Frontal cortex (tissue), 3 donors: ENCODE measurements at regions not wholly inside any gene's neighbourhood (a gene's known extent, or its start where the extent isn't known, plus 50 kb on each side); places are given as distances from the start of the nearest gene placed in this dataset.
A peak's percentile ranks its signal among the peaks of the same experiment; 100 is the strongest.
"Not testable (repeated sequence)": the region's sequence is repeated elsewhere in the genome, so short reads cannot be mapped to it uniquely, and the experiment has no call there.

ENCODE experiments used
- DNase-seq, 2 donors: peaks; one replicate each; pipeline ENCODE4 v3.0.0; 2012; ENCODE audit warnings: low spot score in 2 of 2
- FAIRE-seq: peaks from 2 replicates; lab custom pipeline; 2012; peaks lifted over from hg19 to GRCh38; lab: Jason Lieb, UNC
- donor health status: control.
- donor health status: control.
- donor health status: control.

DNA sequence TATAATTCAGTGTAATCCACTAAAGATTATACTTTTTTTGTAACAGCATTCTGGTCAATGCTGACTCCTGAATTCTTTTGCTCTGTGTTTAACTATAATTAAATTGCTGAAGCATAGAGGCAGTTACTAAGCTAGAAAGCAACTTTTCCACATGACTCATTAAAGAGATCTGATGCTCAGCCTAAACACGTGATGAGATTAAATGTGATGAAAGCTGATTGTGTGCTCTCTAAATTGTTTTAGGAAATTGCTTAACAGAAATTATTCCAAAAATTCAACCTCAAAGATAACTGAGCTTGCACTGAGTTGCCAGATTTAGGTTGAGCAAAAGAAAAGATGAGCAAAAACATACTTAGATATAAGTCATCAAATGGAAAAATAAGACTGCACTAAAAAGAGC is 1033.6 kb downstream of the FAM181B start:
- FAIRE-seq (no peak), DNase-seq (no peak)

DNA sequence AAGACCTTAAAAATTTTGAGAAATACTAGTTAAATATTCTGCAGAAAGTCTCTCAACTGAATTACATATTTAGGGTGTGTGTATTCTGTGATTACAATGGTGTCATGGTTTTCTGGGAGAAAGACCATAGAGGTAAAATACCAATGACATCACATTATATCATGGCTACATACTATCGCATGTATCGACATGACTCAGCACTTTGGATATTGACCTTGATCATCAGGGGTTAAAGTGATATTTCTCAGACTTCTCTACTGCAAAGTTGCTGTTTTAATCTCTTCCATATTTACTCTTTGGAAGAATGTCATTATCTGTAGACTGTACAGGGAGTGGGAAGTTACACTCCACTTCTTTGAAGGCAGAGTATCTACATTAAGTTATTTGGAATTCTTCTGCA is 1046.6 kb downstream of the FAM181B start:
- FAIRE-seq = no peak

DNA sequence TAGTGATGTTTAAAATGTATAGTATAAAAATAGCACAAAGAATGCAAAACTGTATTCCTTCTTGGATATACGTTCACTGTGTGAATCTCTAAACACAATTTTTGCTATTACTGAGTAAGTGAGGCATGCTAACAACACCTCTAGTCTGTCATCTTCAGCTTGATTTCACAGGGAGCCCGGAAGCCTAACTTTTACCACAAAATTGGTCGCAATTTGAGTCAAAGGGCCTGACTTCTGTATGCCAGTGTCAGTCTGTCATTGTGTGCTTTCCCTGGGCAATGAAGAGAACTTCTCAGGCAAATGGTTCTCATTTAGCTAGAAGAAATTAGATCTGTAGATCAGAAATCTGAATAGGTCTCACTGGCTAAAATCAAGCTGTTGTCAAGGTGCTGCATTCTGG is 1059.5 kb downstream of the FAM181B start:
- DNase-seq (no peak), FAIRE-seq (no peak)

More for the DNA sequence above, 1046.6 kb downstream of the FAM181B start:
- no peak for DNase-seq

DNA sequence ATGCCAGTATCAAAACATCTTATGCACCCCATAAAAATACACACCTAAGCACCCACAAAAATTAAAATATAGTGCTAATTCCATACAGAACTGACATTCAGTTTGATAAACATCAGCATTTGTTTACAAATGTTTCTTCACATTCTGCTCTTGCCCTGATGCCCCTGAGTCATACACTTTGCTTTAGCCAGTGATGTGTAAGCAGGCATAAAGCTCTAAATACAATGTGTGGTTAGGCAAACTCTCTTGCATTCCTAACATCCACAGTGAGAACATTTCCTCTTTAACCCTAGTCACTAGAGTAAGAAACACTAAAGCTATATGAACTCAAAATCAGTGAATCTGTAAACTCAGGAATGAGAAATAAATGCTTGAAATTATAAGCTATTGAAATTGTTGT is 1060.7 kb downstream of the FAM181B start:
- no peak for DNase-seq
- FAIRE-seq = no peak

DNA sequence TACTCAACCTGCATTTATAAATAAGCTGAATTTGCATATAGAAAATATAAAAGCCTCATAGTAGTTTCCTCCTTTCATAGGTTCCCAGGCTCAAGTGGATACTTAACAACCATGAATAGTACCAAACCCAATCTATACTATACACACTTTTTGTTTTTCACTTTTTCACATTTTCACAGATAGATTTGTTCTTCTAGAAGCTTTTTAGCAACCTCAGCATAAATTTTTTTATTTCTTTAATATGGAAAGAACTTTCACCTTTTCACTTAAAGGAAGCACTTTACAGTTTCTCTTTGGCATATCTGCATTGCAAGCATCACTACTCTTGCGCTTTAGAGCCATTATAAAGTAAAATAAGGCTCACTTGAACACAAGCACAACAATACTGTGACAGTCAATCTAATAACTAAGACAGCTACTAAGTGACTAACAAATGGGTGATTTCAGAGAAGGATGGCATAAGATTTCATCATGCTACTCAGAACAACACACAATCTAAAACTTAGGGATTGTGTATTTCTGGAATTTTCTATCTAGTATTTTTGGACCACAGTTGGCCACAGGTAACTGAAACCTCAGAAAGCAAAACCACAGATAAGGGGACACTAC is 1063.6 kb downstream of the FAM181B start:
- DNase-seq (no peak), FAIRE-seq (no peak)

DNA sequence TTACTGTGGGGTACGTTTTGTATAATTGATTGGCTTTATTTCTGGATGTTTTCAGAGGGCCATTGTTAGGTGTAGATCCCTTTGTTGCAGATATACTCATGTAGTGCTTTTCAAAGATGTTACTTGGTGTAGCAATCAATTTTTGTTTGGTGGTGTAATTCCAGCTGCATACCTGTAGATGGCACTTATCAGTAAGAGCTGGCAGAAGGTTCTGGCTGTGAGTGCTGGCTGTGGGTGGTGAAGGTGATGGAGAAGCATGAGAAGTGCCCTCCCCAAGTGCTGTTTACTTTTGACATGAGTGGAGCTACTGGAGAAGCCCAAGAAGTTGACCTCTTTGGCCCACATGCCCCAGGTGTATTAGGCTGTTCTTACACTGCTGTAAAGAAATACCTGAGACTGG is 1074.9 kb downstream of the FAM181B start:
- DNase-seq (no peak), FAIRE-seq (no peak)

DNA sequence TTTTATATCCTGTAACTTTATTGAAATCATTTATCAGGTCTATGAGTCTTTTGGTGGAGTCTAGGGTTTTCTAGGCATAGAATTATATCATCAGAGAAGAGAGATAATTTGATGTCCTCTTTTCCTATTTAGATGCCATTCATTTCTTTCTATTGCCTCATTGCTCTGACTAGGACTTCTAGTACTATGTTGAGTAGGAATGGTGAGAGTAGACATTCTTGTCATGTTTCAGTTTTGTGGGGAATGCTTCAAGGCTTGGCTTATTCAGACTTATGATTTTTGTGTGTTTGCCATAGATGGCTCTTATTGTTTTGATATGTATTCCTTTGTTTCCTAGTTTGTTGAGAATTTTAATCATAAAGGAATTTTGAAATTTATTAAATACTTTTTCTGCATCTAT is 1078.3 kb downstream of the FAM181B start:
- no peak for DNase-seq
- FAIRE-seq = no peak

DNA sequence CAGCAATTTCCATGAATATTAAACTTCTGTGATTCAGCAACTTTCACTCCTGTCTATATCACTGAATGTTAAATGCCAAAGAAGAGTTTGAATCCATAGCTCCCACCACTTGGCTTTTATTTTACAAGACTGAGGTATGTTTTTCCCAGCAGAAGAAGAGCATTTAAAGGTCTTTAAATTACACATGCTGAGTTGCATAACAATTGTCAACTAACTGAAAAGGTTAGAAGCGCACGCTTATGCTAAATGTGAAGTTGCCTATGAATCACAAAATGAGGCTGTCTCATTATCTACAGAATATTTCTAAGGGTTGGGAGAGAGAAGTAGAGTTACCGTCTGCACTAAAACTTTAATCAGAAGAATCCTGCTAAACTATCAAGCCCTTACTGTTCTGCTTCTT is 1086.3 kb downstream of the FAM181B start:
- no peak for DNase-seq
- no peak for FAIRE-seq

DNA sequence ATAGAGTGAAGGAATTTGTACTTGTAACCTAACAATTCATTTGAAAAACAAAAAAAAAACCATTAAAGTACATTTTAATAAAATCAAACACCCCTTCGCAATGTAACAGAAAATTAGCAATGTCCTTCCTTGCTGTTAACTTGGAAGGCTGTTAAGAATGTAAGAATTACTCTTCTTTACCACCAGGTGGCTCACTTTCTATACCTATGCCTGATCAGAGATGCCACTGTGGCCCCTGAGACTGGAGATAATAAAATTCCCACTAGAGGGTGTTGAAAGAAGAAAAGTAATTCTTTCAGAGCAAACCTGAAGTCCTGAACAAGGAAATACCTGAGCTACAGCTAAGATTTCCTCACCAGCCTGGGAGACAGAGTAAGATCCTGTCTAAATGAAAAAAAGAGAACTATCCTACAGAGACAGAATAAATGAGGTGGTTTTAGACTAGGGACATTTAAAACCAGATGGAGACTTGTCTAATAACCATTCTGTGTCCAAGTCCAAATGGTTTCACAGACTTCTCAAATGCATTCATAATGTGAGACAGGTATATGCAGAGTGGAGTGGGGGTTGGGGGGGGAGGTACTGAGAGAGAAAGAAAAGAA is 1089.3 kb downstream of the FAM181B start:
- DNase-seq (peak in 1 of 2 donors; percentile 9), FAIRE-seq (peak; percentile 66)

DNA sequence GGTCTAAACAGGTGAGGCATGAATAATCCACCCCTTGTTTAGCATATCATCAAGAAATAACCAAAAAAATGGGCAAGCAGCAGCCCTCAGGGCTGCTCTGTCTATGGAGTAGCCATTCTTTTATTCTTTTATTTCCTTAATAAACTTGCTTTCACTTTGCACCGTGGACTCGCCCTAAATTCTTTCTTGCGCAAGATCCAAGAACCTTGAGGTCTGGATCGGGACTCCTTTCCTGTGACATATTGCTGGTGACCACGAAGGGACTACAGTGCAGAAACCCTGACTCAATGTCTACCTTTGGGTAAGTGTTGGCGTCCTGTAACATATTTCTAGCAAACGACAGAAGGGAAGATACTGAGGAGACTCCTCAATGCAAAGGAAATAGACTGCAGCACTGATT is 1099.2 kb downstream of the FAM181B start:
- no peak for DNase-seq
- no peak for FAIRE-seq

DNA sequence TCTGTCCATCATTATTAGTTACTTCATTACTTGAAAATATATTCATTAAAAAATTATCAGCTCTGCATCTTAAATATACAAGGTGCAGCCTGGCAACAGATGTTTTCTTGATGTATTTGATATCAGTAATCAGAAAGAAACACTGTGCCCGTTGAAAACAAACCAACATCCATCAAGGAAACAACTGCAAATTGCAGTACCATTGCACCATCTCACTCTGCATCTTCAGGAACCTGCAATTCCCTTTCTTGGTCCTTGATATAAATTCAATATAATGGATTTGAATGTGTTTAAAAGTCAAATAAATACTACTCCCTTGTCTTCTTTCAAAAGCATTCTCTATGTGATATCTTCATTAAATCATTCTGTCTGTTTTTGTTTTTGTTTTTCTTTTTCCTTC is 1131.2 kb downstream of the FAM181B start:
- FAIRE-seq (no peak), DNase-seq (no peak)

DNA sequence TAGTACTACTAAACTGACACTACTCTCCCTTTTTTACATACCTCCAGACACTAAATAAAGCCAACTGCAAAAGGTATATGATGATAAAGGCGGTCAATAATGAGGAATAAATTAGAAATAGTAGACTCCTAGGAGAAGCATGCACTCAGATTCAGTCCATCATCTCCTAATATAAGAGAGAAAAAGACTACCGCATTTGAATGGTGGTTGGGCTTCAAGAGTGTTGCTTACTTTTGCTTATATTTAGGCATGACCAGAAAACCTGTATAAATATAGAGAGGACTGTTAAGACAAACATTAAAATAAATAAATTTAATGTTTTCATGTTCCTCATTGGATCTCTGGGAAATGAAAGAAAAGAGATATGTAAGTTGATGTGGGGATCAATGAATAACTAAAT is 1137.0 kb downstream of the FAM181B start:
- no peak for DNase-seq
- FAIRE-seq = no peak

DNA sequence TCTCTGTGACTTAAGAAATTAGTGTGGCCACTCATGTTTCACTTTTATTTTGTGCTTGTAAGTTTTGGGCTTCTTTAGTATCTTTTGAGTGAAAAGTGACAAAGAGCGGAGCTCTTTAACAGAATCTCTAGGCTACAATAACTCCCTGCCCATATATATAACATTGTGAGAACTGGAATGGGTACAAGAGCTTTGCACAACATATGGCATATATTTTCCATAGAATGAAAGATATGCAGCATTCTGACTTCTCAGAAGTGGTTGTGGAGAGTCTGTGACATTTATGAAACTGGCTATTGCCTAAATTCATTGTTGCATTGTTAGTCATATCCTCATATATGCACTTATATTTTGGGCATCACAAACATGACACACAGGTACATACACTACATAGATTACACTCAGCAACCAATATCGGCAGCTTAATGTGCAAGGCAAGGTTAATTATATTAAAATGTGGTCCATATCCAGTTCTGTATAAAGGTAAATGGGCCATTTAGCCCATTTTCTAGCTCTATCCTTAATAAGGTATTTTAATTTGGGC is 1148.2 kb downstream of the FAM181B start:
- DNase-seq (no peak), FAIRE-seq (no peak)

DNA sequence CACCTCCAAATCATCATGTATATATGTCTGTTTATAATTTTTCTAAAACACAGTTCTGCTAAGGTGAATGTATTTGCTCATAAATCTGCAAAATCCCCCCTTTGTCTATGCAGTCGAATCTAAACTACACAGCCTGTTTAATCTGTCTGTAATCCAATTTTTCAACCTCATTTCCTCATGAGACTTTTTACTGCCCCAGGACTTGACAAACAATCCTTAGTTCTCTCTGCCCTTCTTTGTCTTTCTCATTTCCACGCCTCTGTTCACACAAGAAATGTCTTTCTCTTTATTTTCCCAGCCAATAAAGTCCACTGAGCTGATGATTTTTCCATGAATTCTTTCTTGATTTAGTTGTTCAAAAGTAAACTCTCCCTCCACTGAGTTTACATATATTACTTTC is 1154.3 kb downstream of the FAM181B start:
- DNase-seq (no peak), FAIRE-seq (no peak)

DNA sequence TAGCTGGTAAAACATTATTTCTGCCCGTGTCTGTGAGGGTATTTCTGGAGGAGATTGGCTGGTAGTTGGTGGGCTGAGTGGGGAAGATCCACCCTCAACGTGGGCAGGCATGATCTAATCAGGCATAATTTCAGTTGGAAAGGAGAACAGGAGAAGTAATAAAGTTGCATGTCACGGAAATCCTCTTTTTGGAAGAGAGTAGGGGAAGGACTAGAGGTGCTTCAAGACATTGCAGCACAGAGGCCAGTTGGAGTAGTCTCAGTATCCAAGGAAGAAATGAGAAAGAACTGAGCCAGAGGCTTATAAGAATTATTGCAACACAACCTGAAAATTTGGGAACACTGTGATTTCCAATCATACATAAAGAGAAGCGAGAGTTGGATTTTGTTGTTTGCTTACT is 1155.1 kb downstream of the FAM181B start:
- DNase-seq (no peak), FAIRE-seq (no peak)

DNA sequence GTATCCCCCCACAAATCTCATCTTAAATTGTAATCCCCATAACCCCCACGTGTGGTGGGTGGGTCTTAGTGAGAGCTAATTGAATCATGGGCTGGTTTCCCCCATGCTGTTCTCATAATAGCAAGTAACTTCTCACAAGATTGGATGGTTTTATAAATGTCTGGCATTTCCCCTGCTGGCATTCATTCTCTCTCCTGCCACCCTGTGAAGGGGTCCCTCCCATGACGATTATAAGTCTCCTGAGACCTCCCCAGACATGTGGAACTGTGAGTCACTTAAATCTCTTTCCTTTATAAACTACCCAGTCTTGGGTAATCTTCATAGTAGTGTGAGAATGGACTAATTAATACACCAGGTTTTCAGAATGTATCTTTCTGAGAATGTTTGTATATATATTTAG is 1159.4 kb downstream of the FAM181B start:
- DNase-seq (no peak), FAIRE-seq (no peak)

DNA sequence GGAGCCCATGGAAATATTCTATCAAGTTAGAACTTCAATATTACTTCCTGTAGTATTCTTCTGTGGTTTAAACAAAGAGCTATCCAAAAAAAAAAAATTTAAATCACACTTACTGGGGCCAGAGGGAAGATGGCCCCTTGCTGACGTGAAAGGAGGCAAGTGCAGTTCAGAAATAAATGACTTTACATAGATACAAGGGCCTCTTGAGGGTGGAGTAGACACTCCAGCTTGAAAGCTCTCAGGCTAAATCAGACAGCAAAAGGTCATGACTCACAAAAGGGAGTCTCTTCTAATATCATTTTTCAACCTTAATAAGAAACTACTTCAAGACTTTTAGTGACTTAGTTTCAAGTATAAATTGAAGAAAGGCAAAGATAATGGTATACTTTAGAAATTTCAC is 1160.3 kb downstream of the FAM181B start:
- no peak for DNase-seq
- no peak for FAIRE-seq

DNA sequence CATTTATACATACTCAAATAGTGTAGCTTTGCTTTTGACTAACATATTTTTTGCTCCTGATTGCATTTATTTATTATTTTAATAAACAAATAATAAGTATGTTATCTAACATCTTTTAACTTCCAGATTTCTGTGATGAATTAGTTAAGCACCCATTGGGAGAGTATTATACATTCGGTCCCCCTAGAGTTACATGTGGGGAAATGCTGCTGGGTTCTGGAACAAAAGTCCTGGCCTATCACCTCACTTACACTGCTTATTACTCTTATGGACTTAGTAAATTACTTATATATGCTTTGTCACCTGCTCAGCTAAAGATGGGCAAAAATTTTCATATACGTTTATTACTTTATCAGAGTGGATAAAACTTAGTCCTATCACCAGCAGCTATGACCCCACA is 1163.0 kb downstream of the FAM181B start:
- DNase-seq = no peak
- no peak for FAIRE-seq

DNA sequence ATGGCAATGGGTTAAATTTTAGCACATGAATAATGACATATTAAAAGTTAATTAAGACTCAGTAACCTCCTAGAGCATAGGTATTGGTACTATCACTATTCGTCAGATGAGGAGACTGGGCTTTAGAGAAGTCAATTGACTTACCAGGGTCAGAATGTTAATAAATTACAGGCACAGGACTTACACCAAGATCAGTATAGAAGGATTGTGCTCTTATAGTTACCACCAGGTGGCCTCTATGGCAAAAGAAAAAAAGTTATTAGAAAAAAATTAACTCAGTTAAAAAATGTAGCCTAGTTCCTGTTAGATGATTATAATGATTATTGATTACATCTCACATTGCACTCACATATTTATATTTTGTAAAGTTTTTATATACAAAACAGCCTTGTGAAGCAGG is 1163.7 kb downstream of the FAM181B start:
- DNase-seq (no peak), FAIRE-seq (no peak)

DNA sequence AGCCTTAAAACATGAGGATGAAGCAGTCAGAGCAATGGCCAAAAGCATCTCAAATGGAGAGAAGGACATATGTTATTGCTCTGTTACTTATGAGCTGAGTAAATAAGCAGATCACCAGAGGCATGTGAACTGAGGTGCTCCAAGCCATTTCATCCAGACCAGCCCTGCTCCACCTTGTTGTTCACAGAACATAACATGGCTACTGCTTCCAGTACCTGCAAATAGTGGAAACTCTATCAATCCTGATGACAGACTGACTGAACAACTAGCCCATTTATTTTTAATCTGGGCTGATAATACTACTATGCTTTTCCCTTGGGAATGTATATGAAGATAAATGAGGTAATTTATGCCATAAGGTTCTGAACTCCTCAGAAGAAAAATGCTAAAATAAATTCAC is 1164.7 kb downstream of the FAM181B start:
- FAIRE-seq = no peak
- no peak for DNase-seq

DNA sequence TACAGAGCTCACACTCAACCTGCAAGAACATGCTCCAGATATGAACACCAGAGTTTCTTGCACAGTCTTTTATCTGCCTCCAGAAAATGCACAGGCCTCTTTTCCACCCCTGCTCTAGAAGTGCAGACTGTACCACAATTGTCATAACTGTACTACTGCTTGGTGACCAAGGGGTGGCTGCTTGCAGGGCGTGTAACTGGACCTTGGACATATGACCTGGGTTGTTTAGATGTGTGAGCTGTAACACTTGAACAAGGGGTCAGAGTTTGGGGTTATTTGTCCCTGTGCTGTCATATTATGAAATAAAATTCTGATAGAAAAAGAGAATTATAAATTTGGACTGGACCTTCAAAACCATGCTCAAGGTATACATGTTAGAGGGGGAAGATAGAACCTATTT is 1185.5 kb downstream of the FAM181B start:
- DNase-seq (no peak), FAIRE-seq (no peak)

DNA sequence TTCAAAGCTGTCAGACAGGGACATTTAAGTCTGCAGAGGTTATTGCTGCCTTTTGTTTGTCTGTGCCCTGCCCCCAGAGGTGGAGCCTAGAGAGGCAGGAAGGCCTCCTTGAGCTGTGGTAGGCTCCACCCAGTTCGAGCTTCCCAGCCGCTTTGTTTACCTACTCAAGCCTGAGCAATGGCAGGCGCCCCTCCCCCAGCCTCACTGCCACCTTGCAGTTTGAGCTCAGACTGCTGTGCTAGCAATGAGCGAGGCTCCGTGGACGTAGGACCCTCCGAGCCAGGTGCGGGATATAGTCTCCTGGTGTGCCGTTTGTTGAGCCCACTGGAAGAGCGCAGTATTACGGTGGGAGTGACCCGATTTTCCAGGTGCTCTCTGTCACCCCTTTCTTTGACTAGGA is 1193.9 kb downstream of the FAM181B start:
- FAIRE-seq, DNase-seq: not testable (repeated sequence)
